ENCODE measurements at regions not wholly inside any gene's neighbourhood (a gene's known extent, or its start where the extent isn't known, plus 50 kb on each side); places are given as distances from the start of the nearest gene placed in this dataset.
"Not testable (repeated sequence)": the region's sequence is repeated elsewhere in the genome, so short reads cannot be mapped to it uniquely, and the experiment has no call there.

DNA sequence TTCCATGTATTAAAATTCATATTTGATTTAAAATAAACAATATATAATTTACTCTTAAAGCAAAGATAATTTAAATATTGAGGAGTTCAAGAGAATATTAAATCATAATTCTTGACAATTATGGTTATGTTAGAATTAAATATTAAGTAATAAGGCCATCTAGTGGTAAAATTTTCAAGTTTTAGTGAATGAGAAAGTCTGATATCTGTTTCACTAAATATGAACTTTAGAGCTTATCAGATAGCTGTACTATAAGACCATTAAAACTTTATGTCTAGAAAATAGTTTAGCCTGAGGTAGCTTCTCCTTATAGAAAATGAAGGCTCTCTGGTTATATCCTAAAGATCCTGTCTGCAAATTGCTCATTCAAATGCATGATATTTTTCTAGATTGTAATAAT, 152.1 kb upstream of the PRSS12 start:
- DNase-seq = not testable (repeated sequence)

DNA sequence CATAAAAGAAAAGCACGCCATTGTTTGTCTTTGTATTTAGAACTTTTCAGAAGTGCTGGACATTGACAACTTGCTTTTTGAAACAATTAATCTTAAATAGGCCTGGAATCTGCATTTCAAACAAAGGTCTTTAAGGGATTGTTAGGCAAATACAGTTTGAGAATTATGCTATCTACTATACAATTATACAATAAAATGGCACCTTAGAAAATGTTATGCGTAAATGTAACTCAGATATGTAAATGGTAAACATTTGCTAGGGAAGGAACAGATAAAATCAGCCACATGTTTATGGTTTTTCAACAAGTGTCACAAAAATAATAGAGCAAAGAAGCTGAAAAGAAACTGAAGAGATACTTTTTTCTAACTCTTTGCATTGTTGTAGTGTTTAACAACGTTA, 152.7 kb upstream of the PRSS12 start:
- not testable (repeated sequence) for DNase-seq

DNA sequence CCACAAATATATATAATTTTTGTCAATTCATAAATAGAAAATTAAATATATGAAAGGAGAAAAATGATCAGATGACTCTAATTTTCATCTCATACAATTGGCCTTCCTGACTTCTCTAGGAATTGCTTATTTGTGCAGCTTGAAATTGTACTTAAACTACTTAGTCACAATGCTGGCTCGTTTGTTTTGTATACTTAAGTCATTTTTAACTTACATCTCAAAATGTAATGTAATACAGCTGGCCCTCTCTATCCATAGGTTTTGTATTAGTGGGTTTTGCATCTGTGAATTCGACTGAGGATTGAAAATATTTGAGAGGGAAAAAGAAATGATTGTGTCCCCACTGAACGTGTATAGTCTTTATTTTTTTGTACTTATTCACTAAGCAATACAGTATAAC, 160.1 kb upstream of the PRSS12 start:
- DNase-seq = not testable (repeated sequence)

DNA sequence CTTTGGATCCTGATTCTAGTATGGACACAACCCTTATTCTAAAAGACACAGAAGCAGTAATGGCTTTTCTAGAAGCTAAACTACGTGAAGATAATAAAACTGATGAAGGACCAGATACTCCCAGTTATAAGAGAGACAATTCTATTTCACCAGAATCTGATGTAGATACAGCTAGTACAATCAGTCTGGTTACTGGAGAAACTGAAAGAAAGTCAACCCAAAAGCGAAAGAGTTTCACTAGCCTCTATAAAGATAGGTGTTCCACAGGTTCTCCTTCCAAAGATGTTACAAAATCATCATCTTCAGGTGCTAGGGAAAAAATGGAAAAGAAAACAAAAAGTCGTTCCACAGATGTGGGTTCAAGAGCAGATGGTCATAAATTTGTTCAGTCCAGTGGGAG, 161.5 kb upstream of the PRSS12 start:
- not testable (repeated sequence) for DNase-seq

DNA sequence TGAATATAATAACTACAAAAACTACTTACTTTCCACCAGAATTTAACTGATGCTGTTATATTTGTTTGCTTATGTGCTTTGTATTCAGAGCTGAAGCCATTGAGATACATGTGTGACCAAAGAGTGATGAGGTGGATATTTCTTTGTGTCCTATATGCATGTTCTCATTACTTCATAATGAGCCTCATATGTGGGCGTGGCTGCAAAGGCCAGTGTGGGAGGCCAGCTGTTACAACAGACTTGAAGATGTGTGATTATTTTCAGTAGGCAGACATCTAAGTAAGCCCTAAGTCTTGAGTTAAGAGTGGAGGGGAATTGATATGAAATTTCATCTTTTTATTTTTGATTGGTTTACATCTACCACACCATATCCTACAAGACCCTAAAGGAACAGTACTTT, 163.3 kb upstream of the PRSS12 start:
- peak; percentile 57 to 59 (median 57) for DNase-seq

DNA sequence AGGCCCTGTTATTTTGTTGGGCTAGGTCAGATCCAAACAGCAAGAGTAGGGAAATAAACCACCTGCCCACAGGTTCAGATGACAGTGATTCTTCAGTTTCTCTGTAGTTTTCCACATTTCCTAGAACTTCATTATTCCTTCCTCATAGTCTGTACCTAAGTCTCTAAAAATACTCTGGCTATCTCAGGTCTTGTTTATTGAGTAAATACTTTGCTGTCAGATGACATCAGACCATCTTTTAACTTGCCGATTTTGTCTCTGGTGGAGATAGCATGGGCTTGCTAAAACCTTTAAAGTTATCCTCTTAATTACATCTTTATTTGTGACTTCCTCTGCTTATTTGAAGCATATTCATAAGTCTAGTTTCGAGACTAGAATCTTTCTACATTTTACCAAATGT, 155.1 kb upstream of the METTL14 start:
- DNase-seq = not testable (repeated sequence)

DNA sequence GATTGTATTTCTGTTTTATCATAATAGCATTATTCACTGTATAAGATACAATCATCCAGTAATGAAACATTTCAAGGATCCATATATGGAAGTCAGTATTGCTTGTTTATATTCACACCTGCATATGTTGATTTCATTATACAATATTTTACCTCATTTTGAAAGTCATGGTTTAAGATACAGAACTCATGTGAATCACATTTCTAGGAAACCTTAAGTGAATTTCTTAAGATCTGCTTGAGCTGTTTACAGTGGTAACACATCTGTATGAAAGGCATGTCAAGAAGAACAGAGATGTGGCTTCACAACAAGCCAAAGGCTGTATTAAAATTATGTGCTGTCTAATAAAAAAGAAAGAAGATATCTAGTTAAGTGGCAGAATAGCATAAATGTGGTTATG, 153.2 kb upstream of the METTL14 start:
- DNase-seq = not testable (repeated sequence)

DNA sequence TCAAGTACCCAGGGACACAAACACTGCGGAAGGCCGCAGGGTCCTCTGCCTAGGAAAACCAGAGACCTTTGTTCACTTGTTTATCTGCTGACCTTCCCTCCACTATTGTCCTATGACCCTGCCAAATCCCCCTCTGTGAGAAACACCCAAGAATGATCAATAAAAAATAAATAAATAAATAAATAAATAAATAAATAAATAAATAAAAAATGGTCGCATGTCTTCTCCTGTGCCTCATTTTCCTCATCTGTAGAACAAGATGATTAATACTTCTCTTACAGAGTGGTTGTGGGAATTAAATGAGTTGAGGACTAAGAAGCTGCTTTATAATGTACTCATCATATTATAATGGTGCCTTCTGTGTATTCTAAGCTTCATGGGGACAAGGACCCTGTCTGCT, 149.4 kb upstream of the METTL14 start:
- not testable (repeated sequence) for DNase-seq

DNA sequence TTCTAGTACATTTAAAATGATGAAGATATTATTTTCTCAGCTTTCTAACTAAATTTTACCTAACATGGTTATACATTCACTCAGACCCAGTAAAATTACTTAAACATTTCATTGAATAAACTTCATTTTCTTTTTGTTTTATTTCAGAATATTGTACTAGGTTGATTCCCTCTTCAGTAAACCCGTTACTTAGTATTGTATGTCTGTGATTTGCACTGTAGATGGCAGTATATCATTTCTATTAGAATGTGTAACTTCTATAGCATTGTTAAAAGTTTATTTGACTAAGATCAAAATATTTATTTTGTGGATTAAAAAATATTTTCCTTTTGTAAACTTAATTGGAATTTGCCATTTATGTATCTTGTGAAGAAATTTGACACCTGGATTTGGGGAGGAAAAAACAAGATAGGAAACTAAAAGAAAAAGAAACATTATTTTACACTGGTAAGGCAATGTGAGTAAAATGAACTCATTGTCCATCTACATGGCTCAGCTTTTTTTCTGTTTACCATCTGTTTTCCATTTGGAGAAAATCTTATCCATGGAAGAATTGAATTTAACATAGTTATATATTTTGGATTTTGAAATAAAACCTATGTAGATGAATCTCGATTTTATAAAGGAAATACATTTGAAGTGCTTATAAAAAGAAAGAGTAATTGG, 145.6 kb upstream of the METTL14 start:
- DNase-seq = peak; percentile 1 to 69 (median 66)

DNA sequence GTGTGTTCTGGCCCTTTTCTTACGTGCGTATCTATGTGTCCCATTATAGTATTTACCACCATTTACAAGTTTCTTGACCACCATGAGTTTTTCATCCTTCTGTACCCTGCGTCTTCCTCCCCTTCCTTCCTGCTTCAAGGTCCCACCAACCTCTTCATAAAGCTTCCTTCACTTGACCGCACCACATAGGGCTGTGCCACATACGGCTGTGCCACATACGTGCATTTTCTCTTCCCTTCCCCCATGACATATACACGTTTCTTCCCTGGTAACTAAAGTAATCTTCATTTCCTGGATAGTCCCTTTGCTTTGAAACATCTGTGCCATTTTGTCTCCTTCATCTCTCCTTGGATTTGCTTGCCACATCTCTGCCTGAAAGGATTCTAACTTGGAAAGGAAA, 128.6 kb upstream of the METTL14 start:
- DNase-seq = not testable (repeated sequence)

DNA sequence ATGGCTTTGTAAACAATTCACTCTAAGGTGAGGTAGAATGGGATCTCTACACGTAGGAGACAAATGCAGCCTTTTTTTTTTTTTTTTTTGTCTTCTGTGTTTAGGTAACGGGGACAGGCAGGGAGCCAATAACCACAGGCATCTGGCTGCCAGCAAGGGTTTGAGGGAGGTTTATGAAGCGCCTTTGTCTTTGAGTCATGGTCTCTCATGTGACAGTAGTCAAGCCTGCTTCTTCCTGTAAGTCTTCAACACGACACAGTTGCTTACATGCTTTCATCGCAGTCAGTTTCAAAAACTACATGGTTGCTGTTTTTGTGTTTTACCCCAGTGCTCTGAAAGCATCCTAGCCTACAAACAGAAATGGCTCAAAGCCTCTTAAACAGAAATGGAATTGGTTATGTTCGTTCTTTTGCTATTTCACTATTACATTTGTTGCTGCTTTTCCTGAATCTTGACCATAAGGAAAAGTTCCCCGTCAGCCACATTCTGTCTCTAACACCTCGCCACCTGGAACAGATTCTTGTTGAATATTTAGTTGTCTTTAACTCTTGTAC, 127.8 kb upstream of the METTL14 start:
- DNase-seq = peak in 2 of 3 donors; percentile 5

DNA sequence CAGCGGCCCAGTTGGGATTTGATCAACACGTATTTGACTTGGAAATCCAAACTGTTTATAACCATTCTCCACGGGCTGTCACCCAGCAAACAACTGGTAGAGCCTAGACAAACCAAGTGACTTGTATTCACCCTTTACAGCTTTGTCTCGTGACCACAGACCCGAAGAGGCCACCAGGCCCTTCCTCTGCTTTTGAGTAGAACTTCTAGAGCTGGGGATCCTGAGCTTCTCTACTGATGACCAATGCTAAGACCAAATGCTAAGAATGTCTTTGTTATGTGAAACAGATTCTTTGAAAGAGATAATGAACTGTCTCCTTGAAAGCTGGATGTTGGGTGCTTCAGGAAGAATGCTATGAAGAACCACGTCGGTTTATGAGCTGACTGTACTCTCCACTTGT, 127.0 kb upstream of the METTL14 start:
- not testable (repeated sequence) for DNase-seq

DNA sequence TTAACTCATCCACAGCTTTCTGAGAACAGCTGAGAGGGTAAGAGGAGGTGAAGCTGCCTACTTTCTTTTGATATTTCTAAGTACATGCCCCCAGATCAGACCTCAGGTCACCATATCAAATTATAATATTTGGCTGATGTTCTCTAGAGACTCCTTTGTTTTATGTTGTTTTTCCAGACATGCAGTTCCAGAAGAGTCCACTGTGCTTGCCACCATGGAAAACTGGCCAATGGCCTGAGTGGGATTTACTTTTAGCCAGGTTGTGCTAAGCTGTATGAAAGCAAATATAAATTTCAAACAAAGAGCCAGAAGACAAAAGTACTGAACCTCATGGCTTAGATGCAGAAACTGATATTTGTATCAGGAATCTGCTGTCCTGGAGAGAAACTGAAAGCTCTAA, 123.6 kb upstream of the METTL14 start:
- not testable (repeated sequence) for DNase-seq

DNA sequence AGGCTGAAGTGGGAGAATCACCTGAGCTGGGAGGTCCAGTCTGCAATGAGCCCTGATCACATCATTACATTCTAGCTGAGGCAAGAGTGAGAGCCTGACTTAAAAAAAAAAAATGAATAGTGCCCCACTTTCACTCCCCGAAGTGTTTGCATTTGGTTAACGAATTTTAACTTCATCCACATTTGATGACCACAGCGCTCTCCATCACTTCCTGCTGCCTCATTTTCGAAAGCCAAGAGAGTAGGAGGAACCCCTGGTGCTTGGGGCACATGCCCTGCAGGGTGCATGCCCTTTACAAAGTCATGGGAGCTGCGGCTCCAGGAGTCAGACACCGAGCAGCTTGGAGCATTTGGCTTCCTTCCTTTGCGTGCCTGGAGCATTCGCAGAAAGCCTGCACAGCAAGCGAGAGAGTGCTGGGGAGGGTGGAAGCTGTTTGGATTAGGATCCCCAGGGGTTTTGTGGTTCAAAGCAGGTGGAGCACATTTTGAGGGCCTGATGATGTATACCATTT, 119.1 kb upstream of the METTL14 start:
- DNase-seq = peak; percentile 29 to 50 (median 32)

DNA sequence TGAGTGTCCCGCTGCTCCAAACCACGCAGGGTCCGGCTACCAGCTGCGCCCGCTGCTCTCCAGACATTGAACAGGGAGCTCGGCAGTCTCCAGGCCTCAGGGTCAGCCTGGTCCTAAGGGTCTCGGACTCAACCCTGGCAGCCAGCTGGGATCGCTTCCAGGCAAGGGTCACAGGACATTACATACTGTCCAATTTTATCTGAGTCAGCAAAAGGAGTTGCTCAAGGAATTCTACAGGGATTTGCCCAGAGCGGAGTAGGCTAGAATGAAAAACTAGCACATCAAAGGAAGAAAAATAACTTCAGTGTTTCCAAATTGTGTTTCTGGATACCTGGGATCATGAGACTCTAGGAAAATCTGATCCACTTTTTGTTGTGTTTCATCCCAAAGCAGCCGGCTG, 112.2 kb upstream of the METTL14 start:
- not testable (repeated sequence) for DNase-seq

DNA sequence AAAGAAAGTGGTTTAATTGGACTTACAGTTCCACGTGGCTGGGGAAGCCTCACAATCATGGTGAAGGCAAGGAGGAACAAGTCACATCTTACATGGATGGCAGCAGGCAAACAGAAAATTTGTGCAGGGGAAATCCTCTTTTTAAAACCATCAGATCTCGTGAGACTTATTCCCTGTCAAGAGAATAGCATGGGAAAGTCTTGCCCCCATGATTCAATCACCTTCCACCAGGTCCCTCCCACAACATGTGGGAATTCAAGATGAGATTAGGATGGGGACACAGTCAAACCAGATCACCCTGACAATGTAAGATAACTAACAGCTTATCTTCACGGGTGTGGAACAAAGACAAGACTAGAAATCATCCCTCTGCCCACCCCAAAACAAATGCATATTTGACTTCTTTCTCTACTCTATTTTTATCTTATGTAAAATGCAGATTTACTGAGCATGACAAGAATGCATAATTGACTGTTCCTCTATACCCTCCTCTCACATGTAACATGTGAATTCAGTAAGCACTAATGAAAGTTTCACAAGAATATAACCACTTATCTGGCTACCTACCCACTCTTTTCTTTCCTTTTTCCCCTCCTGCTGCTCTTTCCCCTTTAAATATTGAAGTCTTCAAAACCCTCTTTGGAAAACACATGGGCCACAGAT, 110.8 kb upstream of the METTL14 start:
- DNase-seq = not testable (repeated sequence)

DNA sequence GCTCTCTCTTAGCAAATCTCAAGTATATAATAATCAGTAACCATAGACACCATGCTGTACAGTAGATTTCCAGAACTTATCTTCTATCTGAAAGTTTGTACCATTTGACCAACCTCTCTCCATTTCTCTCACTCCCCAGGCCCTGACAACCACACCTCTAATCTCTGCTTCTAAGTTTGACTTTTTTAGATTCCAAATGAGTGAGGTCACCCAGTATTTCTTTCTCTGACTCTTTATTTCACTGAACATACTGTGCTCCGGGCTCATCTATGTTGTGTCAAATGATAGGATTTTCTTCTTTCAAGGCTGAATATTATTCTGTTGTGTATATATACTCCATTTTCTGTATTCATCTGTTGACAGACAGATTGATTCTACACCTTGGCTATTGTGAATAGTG, 110.1 kb upstream of the METTL14 start:
- not testable (repeated sequence) for DNase-seq

DNA sequence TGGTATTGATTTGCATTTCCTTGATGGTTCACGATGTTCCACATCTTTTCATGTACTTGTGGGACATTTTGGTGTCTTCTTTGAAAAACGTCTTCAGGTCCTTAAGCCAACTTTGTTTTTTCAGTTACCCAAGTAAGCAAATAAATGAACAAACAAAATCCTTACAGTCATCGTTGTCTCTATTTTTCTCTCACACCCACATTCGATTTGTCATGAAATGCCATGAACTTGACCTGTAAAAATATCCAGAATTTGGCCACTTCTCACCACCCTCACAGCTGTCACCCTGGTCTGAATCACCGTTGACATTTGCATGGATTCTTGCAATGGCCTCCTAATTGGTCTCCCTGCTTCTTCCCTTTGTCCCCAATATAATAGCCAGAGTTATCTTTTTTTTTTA, 109.5 kb upstream of the METTL14 start:
- peak in 2 of 3 donors; percentile 37 to 63 for DNase-seq

DNA sequence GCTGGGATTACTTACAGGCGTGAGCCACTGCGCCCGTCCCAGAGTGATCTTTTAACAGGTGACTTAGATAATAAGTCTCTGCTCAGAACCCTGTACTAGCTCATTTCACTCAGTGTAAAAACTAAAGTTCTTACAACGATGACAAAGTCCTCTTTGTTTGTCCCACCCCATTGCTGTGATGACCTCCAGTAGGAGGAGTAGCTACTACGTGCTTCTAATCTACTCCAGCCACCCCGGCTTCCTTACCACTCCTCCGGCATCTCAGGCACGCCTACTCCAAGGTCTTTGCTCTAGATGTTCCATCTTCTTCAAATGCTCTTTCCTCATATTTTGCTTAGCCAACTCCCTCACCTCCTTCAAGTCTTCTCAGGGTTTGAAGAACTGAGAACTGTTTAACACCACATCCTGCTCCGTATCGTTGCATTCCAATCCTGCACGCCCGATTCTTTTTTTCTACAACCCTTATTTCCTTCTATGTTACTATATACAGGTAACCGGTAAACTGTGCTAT, 108.4 kb upstream of the METTL14 start:
- peak in 1 of 3 donors; percentile 37 for DNase-seq

DNA sequence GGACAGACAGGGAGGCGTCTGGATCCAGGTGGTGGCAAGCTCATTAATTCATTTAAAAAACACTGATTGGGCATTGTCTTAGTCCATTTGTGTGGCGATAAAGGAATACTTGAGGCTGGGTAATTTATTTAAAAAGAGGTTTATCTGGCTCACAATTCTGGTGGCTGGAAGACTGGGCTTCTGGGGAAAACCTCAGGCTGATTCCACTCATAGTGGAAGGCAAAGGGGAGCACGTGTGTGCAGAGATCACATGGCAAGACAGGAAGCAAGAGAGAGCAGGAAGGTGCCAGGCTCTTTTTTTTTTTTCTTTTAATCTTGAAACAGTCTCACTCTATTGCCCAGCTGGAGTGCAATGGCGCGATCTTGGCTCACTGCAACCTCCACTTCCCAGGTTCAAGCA, 100.2 kb upstream of the METTL14 start:
- DNase-seq = no peak

DNA sequence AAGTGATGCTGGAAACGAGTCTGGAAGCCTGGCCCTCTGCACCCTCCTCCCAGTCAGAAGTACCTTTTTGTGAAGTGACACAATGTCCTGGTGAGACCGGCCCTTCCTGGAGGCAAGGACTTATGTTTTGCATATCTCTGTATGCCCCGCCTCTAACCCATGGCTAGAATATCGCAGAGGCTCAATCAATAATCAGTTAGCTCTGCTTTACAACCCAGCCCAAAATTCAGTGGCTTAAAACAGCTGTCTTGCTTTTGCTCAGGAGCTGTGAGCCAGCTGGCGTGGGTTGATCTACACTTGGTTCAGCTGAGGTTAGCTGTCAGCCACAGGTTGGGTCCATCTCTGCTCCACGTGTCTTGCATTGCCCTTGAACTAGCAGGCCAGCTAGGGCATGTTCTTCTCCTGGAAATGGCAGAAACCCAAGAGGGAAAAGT, 98.8 kb upstream of the METTL14 start:
- no peak for DNase-seq

DNA sequence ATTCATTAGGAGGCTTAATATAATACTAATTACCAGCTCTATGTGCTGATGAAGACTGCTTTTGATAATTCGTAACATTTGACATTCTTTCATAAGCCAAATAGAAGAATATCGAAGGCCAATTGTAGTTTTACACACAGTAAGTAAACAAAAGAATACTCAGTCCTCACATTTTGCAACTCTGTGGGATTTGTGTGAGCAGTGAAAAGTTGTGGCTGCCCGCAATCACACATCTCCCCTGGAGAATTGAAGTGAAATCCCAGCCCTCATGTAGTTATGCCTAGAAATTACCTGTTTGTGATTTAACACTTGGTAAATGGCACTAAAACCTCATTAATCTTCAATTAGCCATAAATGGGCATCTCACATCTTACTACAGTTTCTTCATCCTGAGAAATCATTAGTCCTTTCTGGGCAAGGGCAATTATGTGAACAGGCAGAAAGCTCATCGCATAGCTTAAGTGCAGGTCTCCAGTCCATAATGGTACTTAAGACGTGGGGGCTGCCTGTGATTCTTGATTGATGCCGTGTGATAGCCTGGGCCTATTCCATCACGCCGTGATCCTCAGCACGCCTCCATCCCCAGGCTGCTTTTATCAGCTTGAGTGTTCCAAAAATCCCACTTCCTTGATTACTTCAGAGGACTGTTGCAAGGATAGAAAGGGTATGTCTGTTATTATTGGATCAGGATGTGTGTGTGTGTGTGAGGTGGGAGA, 97.9 kb upstream of the METTL14 start:
- no peak for DNase-seq

DNA sequence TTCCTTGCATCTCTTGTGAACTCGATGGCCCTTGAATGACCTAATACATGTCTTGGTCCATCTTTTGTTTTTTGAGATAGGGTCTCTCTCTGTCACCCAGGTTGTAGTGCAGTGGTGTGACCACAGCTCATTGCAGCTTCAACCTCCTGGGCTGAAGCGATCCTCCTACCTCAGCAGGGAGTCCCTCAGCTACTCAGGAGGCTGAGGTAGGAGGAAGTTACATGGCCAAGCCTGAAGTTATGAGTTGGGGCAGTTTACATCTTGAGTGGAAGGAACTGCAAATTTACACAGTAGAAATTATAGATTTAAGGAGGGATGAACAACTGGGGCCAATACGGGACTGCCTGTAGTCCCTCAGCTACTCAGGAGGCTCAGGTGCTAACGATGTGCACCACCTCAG, 97.2 kb upstream of the METTL14 start:
- DNase-seq = no peak
